SK-N-SH treated with all-trans-retinoic acid at 6 μM for 48 hours (cell line): ENCODE measurements at regions not wholly inside any gene's neighbourhood (a gene's known extent, or its start where the extent isn't known, plus 50 kb on each side); places are given as distances from the start of the nearest gene placed in this dataset.

Experiments
- ATAC-seq: fragments of 200-7000 bp; cut with Tn5 transposase; 3 replicates; pipeline ENCODE4 v1.9.1; 2020; ENCODE audit warnings: mild to moderate bottlenecking, moderate library complexity
- ARNTL ChIP-seq: fragments of 450-650 bp; formaldehyde crosslinking; IDR thresholded peaks from 2 replicates; pipeline ENCODE4 v1.5.0; 2020; ENCODE audit warnings: low read depth, mild to moderate bottlenecking, moderate library complexity, borderline replicate concordance
- CSDC2 ChIP-seq: fragments of 250-450 bp; sonication (Bioruptor Pico); IDR thresholded peaks from 2 replicates; pipeline ENCODE4 v1.5.0; 2020; ENCODE audit warnings: mild to moderate bottlenecking, moderate library complexity
- ESRRG ChIP-seq: fragments of 250-450 bp; sonication (Bioruptor Pico); IDR thresholded peaks from 2 replicates; pipeline ENCODE4 v1.6.1; 2021; ENCODE audit warnings: mild to moderate bottlenecking
- GLIS3 ChIP-seq: fragments of 250-450 bp; sonication (Bioruptor Pico); IDR thresholded peaks from 2 replicates; pipeline ENCODE4 v1.5.0; 2020; ENCODE audit warnings: mild to moderate bottlenecking, moderate library complexity
- OSR1 ChIP-seq: fragments of 250-450 bp; sonication (Bioruptor Pico); IDR thresholded peaks from 2 replicates; pipeline ENCODE4 v1.8.0; 2022; ENCODE audit warnings: moderate library complexity, mild to moderate bottlenecking, inconsistent platforms
- PPARA ChIP-seq: fragments of 250-450 bp; sonication (Bioruptor Pico); IDR thresholded peaks from 2 replicates; pipeline ENCODE4 v1.5.0; 2020; ENCODE audit warnings: mild to moderate bottlenecking, borderline replicate concordance
- RARB ChIP-seq: fragments of 250-450 bp; sonication (Bioruptor Pico); IDR thresholded peaks from 2 replicates; pipeline ENCODE4 v1.8.0; 2021; ENCODE audit warnings: mild to moderate bottlenecking, moderate library complexity
- SNAI2 ChIP-seq: fragments of 250-450 bp; sonication (Bioruptor Pico); IDR thresholded peaks from 2 replicates; pipeline ENCODE4 v1.5.0; 2020; ENCODE audit warnings: mild to moderate bottlenecking, moderate library complexity
- TCF4 ChIP-seq: fragments of 250-450 bp; sonication (Bioruptor Pico); IDR thresholded peaks from 2 replicates; pipeline ENCODE4 v1.8.0; 2021; ENCODE audit warnings: mild to moderate bottlenecking, moderate library complexity, borderline replicate concordance
- ZC3H10 ChIP-seq: fragments of 250-450 bp; sonication (Bioruptor Pico); IDR thresholded peaks from 2 replicates; pipeline ENCODE4 v1.5.1; 2021; ENCODE audit warnings: mild to moderate bottlenecking, moderate library complexity
- ZFP30 ChIP-seq: fragments of 450-650 bp; formaldehyde crosslinking; IDR thresholded peaks from 2 replicates; pipeline ENCODE4 v1.5.0; 2022; ENCODE audit warnings: mild to moderate bottlenecking, moderate library complexity
- ZNF565 ChIP-seq: fragments of 450-650 bp; formaldehyde crosslinking; conservative IDR thresholded peaks from 2 replicates; pipeline ENCODE4 v1.5.0; 2020; ENCODE audit warnings: low read depth, mild to moderate bottlenecking, moderate library complexity
- ZNF70 ChIP-seq: fragments of 450-650 bp; formaldehyde crosslinking; IDR thresholded peaks from 2 replicates; pipeline ENCODE4 v1.5.0; 2020; ENCODE audit warnings: mild to moderate bottlenecking, moderate library complexity
- ZNF8 ChIP-seq: fragments of 450-650 bp; formaldehyde crosslinking; IDR thresholded peaks from 2 replicates; pipeline ENCODE4 v1.5.0; 2020; ENCODE audit warnings: mild to moderate bottlenecking, moderate library complexity
- TF ChIP-seq, protein P1 (sequence below): fragments of 250-450 bp; sonication (Bioruptor Pico); IDR thresholded peaks from 2 replicates; pipeline ENCODE4 v1.5.1; 2020; ENCODE audit warnings: low read depth, mild to moderate bottlenecking, moderate library complexity
- TF ChIP-seq, protein P2 (sequence below): fragments of 250-450 bp; sonication (Bioruptor Pico); IDR thresholded peaks from 2 replicates; pipeline ENCODE4 v1.8.0; 2021; ENCODE audit warnings: low read depth, mild to moderate bottlenecking, moderate library complexity, borderline replicate concordance
- TF ChIP-seq, protein P3 (sequence below): fragments of 250-450 bp; sonication (Bioruptor Pico); IDR thresholded peaks from 2 replicates; pipeline ENCODE4 v1.5.0; 2020; ENCODE audit warnings: mild to moderate bottlenecking, moderate library complexity
- TF ChIP-seq, protein P4 (sequence below): fragments of 250-450 bp; sonication (Bioruptor Pico); IDR thresholded peaks from 2 replicates; pipeline ENCODE4 v1.5.1; 2021; ENCODE audit warnings: mild to moderate bottlenecking, moderate library complexity

DNA sequence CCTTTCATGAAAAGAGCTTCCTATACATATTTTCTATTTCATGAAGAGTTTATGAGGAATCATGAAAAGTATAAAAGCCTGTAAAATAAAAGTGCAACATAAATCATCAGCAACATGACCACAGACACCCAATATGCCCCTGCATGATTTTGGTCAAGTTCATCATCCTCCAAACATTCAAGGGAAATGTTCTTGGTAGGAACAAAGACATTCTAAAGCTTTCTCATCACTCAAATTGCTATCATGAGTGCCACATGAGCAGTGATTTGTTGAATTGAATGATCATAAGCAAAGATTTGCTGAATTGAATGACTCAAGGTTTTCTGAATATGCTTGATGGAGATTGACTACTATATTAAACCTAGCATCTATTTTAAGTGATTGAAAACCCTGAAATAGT lies 172.2 kb downstream of the MBD2 start (continued):
- TF ChIP-seq, protein P1, sequence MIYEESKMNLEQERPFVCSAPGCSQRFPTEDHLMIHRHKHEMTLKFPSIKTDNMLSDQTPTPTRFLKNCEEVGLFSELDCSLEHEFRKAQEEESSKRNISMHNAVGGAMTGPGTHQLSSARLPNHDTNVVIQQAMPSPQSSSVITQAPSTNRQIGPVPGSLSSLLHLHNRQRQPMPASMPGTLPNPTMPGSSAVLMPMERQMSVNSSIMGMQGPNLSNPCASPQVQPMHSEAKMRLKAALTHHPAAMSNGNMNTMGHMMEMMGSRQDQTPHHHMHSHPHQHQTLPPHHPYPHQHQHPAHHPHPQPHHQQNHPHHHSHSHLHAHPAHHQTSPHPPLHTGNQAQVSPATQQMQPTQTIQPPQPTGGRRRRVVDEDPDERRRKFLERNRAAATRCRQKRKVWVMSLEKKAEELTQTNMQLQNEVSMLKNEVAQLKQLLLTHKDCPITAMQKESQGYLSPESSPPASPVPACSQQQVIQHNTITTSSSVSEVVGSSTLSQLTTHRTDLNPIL (CRISPR knock-in tag): no peak
- no peak for TF ChIP-seq ESRRG (CRISPR knock-in tag)

DNA sequence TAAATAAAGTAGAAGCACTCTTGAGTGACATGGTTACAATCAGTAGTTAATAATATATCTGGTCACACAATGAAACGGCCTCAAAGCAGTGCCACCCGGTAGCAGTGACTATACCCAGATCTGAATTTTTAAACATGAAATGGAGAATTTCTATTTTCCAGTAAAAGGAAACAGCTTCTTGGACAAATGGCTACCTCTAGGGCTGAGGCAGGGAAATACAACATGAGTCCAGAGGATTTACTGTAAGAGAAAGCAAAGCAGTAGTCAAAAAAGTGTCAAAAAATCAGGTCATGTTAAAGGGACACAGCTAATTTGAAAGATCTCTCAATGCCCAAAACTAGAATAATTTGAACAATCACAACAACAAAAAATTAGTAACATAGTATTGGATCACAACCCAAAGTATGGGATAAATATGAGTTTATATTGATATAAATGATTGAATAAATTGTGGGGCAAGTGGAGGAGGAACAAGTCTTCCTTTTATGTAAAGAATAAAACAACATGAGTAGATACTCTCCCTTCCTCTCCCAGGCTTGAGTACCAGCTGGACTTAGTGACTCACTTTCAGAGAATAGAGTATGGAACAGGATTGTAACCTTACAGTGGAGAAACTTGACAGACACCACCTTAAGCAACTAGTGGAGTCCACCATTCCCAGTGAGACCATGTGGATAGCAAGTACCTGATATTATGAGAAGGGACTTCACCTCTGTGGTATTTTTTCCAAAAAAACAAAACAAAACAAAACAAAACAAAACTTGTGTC lies 180.8 kb downstream of the MBD2 start:
- no peak for TF ChIP-seq ZFP30
- ATAC-seq: no peak

DNA sequence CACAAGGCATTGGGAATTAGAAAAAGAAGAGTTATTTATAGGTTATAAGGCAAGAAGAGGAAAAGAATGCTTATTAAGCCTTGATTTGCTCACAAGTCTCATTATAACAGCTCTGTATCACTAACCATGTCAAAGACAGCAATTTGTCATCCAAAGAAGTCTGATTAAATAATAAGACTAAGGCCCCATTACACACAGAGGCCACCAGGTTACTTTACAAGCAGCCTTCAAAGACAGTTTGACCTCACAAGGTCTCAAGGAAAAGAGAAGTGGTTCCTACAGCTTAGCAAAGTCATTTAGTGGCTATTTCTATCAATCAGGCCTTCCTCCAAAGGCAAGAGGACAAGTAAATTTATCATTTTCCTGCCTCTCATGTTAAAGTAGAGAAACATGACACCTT lies 188.5 kb downstream of the MBD2 start:
- TF ChIP-seq ZC3H10 (CRISPR knock-in tag): no peak
- TF ChIP-seq ARNTL (CRISPR knock-in tag): no peak
- TF ChIP-seq SNAI2 (CRISPR knock-in tag): no peak
- TF ChIP-seq GLIS3 (CRISPR knock-in tag): no peak
- TF ChIP-seq, protein P1 (CRISPR knock-in tag): no peak
- no peak for TF ChIP-seq ZNF565 (CRISPR knock-in tag)
- no peak for TF ChIP-seq ZNF8 (CRISPR knock-in tag)
- no peak for TF ChIP-seq PPARA (CRISPR knock-in tag)
- no peak for ATAC-seq

DNA sequence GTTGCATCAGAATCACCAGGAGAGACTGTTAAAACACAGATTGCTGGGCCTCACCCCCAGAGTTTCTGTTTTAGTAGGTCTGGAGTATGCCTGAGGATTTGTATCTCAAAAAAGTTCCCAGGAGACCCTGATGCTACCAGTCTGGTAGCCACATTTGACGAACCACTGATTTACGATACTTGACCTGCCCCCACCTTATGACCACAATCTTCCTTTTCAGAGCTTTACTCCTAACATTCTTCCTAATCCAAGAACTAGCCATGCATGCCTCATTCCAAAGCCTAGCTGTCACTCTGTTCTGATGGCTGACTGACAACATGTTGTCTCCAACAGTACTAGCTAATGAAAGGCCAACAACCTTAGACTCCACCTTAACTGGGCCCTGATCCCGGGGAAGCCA lies 191.4 kb downstream of the MBD2 start:
- TF ChIP-seq OSR1 (CRISPR knock-in tag) (no peak), CSDC2 (CRISPR knock-in tag) (no peak), TCF4 (no peak), ESRRG (CRISPR knock-in tag) (no peak), RARB (CRISPR knock-in tag) (no peak), ZC3H10 (CRISPR knock-in tag) (no peak), ZNF8 (CRISPR knock-in tag) (no peak), ARNTL (CRISPR knock-in tag) (no peak), PPARA (CRISPR knock-in tag) (no peak), ZNF70 (CRISPR knock-in tag) (no peak), SNAI2 (CRISPR knock-in tag) (no peak), ZFP30 (no peak)
- TF ChIP-seq, protein P2, sequence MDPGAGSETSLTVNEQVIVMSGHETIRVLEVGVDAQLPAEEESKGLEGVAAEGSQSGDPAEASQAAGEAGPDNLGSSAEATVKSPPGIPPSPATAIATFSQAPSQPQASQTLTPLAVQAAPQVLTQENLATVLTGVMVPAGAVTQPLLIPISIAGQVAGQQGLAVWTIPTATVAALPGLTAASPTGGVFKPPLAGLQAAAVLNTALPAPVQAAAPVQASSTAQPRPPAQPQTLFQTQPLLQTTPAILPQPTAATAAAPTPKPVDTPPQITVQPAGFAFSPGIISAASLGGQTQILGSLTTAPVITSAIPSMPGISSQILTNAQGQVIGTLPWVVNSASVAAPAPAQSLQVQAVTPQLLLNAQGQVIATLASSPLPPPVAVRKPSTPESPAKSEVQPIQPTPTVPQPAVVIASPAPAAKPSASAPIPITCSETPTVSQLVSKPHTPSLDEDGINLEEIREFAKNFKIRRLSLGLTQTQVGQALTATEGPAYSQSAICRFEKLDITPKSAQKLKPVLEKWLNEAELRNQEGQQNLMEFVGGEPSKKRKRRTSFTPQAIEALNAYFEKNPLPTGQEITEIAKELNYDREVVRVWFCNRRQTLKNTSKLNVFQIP (CRISPR knock-in tag): no peak
- TF ChIP-seq, protein P3, sequence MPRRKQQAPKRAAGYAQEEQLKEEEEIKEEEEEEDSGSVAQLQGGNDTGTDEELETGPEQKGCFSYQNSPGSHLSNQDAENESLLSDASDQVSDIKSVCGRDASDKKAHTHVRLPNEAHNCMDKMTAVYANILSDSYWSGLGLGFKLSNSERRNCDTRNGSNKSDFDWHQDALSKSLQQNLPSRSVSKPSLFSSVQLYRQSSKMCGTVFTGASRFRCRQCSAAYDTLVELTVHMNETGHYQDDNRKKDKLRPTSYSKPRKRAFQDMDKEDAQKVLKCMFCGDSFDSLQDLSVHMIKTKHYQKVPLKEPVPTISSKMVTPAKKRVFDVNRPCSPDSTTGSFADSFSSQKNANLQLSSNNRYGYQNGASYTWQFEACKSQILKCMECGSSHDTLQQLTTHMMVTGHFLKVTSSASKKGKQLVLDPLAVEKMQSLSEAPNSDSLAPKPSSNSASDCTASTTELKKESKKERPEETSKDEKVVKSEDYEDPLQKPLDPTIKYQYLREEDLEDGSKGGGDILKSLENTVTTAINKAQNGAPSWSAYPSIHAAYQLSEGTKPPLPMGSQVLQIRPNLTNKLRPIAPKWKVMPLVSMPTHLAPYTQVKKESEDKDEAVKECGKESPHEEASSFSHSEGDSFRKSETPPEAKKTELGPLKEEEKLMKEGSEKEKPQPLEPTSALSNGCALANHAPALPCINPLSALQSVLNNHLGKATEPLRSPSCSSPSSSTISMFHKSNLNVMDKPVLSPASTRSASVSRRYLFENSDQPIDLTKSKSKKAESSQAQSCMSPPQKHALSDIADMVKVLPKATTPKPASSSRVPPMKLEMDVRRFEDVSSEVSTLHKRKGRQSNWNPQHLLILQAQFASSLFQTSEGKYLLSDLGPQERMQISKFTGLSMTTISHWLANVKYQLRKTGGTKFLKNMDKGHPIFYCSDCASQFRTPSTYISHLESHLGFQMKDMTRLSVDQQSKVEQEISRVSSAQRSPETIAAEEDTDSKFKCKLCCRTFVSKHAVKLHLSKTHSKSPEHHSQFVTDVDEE: no peak
- TF ChIP-seq, protein P4, sequence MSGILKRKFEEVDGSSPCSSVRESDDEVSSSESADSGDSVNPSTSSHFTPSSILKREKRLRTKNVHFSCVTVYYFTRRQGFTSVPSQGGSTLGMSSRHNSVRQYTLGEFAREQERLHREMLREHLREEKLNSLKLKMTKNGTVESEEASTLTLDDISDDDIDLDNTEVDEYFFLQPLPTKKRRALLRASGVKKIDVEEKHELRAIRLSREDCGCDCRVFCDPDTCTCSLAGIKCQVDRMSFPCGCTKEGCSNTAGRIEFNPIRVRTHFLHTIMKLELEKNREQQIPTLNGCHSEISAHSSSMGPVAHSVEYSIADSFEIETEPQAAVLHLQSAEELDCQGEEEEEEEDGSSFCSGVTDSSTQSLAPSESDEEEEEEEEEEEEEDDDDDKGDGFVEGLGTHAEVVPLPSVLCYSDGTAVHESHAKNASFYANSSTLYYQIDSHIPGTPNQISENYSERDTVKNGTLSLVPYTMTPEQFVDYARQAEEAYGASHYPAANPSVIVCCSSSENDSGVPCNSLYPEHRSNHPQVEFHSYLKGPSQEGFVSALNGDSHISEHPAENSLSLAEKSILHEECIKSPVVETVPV (CRISPR knock-in tag): no peak
- TF ChIP-seq, protein P1 (CRISPR knock-in tag): no peak

More for the DNA sequence above, 191.4 kb downstream of the MBD2 start:
- no peak for ATAC-seq
